ENCODE measurements at regions not wholly inside any gene's neighbourhood (a gene's known extent, or its start where the extent isn't known, plus 50 kb on each side); places are given as distances from the start of the nearest gene placed in this dataset.

DNA sequence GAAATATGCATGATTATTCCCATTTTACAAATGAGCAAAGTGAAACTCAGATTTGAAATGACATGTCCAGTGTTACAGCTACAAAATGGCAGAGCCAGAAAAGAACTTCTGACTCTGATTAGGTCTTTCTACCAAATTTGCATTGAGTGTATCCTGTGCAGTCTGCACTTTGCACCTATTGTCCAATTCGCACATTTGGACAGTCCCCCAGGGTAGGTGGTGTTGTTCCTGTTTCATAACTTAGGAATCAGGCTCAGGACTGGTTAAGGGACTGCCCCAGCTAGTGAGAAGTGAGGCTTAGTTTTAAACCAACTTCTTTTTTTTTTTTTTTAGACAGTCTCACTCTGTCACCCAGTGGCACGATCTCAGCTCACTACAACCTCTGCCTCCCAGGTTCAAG, 137.9 kb upstream of the NALF2 start:
- intact Hi-C loops (cut with DNase I), result no loop called here
- Histone ChIP-seq H3K36me3 (no peaks in the 10 kb centered on the region), H3K4me3 (no peak overlapping the region), H3K4me1 (no peaks in the 10 kb centered on the region), H3K27me3 (no peaks in the 10 kb centered on the region), H3K9me3 (no peaks in the 10 kb centered on the region), H3K27ac (no peak overlapping the region)
- DNase-seq, result no peak
- TF ChIP-seq, protein P1, sequence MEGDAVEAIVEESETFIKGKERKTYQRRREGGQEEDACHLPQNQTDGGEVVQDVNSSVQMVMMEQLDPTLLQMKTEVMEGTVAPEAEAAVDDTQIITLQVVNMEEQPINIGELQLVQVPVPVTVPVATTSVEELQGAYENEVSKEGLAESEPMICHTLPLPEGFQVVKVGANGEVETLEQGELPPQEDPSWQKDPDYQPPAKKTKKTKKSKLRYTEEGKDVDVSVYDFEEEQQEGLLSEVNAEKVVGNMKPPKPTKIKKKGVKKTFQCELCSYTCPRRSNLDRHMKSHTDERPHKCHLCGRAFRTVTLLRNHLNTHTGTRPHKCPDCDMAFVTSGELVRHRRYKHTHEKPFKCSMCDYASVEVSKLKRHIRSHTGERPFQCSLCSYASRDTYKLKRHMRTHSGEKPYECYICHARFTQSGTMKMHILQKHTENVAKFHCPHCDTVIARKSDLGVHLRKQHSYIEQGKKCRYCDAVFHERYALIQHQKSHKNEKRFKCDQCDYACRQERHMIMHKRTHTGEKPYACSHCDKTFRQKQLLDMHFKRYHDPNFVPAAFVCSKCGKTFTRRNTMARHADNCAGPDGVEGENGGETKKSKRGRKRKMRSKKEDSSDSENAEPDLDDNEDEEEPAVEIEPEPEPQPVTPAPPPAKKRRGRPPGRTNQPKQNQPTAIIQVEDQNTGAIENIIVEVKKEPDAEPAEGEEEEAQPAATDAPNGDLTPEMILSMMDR (IDR thresholded peaks at IDR 0.05), result no peak
- no peak for TF ChIP-seq POLR2A (IDR thresholded peaks at IDR 0.05)
- 56 to 80% methylated on average over 1 to 2 of the region's 2 CpGs for WGBS, 2 donors

DNA sequence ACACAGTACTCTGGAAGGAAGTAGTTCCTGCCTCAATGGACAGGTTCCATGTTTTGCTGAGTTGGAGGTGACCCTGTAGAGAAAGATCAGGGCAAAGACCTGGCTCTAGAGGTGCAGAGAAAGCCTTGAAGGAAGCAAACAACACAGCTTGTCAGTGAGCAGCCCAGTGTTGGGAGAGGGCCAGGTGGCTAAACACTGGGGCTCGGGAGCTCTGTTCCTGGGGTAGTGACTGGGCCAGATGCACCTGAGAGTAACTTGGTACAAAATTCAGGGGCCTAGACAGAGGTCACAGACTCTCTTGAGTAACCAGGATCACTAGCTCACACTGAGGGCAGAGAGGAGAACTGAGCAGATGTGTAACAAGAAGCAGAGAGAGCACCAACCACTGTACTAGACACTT, 138.4 kb upstream of the NALF2 start:
- Histone ChIP-seq H3K27me3 (no peaks in the 10 kb centered on the region), H3K36me3 (no peaks in the 10 kb centered on the region), H3K27ac (no peak overlapping the region), H3K4me1 (no peaks in the 10 kb centered on the region), H3K4me3 (no peak overlapping the region), H3K9me3 (no peaks in the 10 kb centered on the region)
- no peak for DNase-seq
- TF ChIP-seq, protein P1 (IDR thresholded peaks at IDR 0.05), result no peak
- TF ChIP-seq POLR2A (IDR thresholded peaks at IDR 0.05), result no peak
- intact Hi-C loops (cut with DNase I), result no loop called here
- WGBS, 2 donors, result 57% methylated on average over 1 of the region's 1 CpG; no CpG with 5 or more reads in 1 of the 2 donors

DNA sequence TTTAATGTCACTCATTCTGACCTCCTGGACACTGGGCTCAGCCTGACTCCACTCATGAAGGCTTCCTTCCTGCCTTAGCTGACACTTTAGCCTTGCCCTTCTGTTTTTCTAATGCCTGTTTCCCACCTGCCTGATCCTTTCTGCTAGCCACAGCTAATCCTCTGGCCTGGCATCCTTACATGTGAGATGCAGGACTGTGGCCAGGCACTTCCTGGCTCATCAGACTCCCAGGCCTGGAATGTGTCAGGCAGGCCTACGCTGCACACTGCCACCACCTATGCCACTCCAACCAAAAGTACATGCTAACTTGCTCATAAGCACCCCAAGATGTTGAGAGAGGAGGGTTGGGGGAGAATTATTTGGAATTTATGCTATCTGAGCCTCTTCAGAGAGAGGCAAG, 138.8 kb upstream of the NALF2 start:
- TF ChIP-seq, protein P1 (IDR thresholded peaks at IDR 0.05), result no peak
- no peak for TF ChIP-seq POLR2A (IDR thresholded peaks at IDR 0.05)
- Histone ChIP-seq H3K27ac (no peak overlapping the region), H3K4me3 (no peak overlapping the region), H3K9me3 (no peaks in the 10 kb centered on the region), H3K4me1 (no peaks in the 10 kb centered on the region), H3K36me3 (no peaks in the 10 kb centered on the region), H3K27me3 (no peaks in the 10 kb centered on the region)
- no peak for DNase-seq
- no CpG with 5 or more reads among the region's 1 CpG for WGBS, 2 donors
- intact Hi-C loops (cut with DNase I), result no loop called here

DNA sequence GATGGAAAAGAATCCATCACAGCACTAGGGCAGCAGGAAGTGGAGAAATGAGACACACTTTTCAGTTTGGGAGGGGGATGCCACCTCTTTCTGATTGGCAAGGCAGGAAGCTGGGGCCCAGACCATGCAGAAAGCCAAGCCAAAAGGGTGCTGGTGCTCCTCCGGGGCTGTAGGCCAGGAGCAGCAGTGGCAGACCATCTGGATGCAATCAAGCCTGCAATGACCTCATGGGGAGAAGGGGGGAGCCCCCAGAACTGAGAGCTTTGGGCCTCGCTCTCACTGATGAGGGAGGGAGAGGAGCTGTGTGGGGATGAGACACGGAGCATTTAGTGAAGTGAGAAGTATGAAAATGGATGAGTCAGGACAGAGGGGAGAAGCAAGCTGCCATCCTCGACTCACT, 141.3 kb upstream of the NALF2 start:
- TF ChIP-seq, protein P1 (IDR thresholded peaks at IDR 0.05), result no peak
- no peak for TF ChIP-seq POLR2A (IDR thresholded peaks at IDR 0.05)
- H3K36me3 ChIP-seq, result no peaks in the 10 kb centered on the region
- intact Hi-C loops (cut with DNase I), result no loop called here
- H3K27ac ChIP-seq, result peak overlapping the region in 1 of 4 donors; percentile 3
- H3K4me3 ChIP-seq, result no peak overlapping the region
- no peaks in the 10 kb centered on the region for H3K9me3 ChIP-seq
- WGBS, 2 donors, result 24 to 30% methylated on average over 2 to 4 of the region's 4 CpGs
- DNase-seq, result no peak
- no peaks in the 10 kb centered on the region for H3K27me3 ChIP-seq
- H3K4me1 ChIP-seq, result no peaks in the 10 kb centered on the region

DNA sequence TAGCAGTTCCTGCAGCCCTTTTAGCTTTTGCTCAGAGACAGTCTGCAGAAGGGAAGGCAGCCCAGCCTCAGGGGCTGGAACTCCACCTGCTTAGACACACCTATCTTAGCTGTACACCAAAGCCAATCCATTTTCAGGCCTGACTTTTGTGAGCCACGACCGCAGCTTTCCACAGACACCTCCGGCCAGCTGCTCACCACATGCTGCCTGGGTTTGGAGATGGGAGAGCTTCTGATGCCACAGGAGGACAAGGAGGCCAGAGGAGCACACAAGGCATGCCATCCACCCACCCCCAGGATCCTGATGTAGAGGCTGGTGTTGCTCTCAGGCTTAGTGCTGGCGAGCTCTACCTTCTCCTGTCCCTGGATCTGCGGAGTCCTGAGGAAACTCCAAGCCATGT, 141.8 kb upstream of the NALF2 start:
- intact Hi-C loops (cut with DNase I), result no loop called here
- 40% methylated on average over 1 of the region's 5 CpGs; no CpG with 5 or more reads in 1 of the 2 donors for WGBS, 2 donors
- no peak for TF ChIP-seq POLR2A (IDR thresholded peaks at IDR 0.05)
- TF ChIP-seq, protein P1 (IDR thresholded peaks at IDR 0.05), result no peak
- Histone ChIP-seq H3K36me3 (no peaks in the 10 kb centered on the region), H3K4me3 (no peak overlapping the region), H3K27me3 (no peaks in the 10 kb centered on the region), H3K9me3 (no peaks in the 10 kb centered on the region), H3K27ac (peak overlapping the region in 1 of 4 donors; percentile 3), H3K4me1 (no peaks in the 10 kb centered on the region)
- DNase-seq, result no peak
